ENCODE measurements at regions not wholly inside any gene's neighbourhood (a gene's known extent, or its start where the extent isn't known, plus 50 kb on each side); places are given as distances from the start of the nearest gene placed in this dataset.
"Not testable (repeated sequence)": the region's sequence is repeated elsewhere in the genome, so short reads cannot be mapped to it uniquely, and the experiment has no call there.

GRCh38 chr7:15845868-15846267, 159.4 kb upstream of the MEOX2 start:
- no peak for DNase-seq

GRCh38 chr7:15845461-15845860, 159.0 kb upstream of the MEOX2 start:
- no peak for DNase-seq

GRCh38 chr7:15839416-15840100, 153.1 kb upstream of the MEOX2 start:
- DNase-seq = no peak

GRCh38 chr7:15838265-15838664, 151.8 kb upstream of the MEOX2 start:
- DNase-seq = no peak

GRCh38 chr7:15837306-15837950, 150.9 kb upstream of the MEOX2 start:
- DNase-seq = no peak

GRCh38 chr7:15836651-15837050, 150.2 kb upstream of the MEOX2 start:
- no peak for DNase-seq

- DNase-seq = no peak
These were observed 149.6 kb upstream of the MEOX2 start for GRCh38 chr7:15836041-15836440.

- DNase-seq = no peak
These were observed 148.0 kb upstream of the MEOX2 start for GRCh38 chr7:15834446-15834845.

- DNase-seq = no peak
These were observed 146.5 kb upstream of the MEOX2 start for GRCh38 chr7:15832996-15833395.

- no peak for DNase-seq
These were observed 145.1 kb upstream of the MEOX2 start for GRCh38 chr7:15831606-15832005.

GRCh38 chr7:15829691-15830090, 143.2 kb upstream of the MEOX2 start:
- DNase-seq = no peak

GRCh38 chr7:15828881-15829280, 142.4 kb upstream of the MEOX2 start:
- no peak for DNase-seq

- no peak for DNase-seq
These were observed 135.3 kb upstream of the MEOX2 start for GRCh38 chr7:15821484-15822427.

GRCh38 chr7:15820319-15820718, 133.8 kb upstream of the MEOX2 start:
- DNase-seq = no peak

GRCh38 chr7:15816835-15817426, 130.4 kb upstream of the MEOX2 start:
- DNase-seq = no peak

GRCh38 chr7:15813448-15813847, 127.0 kb upstream of the MEOX2 start:
- DNase-seq = no peak

GRCh38 chr7:15810383-15810782, 123.9 kb upstream of the MEOX2 start:
- DNase-seq = not testable (repeated sequence)

- DNase-seq = not testable (repeated sequence)
These were observed 123.5 kb upstream of the MEOX2 start for GRCh38 chr7:15809936-15810335.

- DNase-seq = no peak
These were observed 119.4 kb upstream of the MEOX2 start for GRCh38 chr7:15805891-15806290.

- no peak for DNase-seq
These were observed 115.9 kb upstream of the MEOX2 start for GRCh38 chr7:15802425-15802824.

- no peak for DNase-seq
These were observed 115.1 kb upstream of the MEOX2 start for GRCh38 chr7:15801551-15801950.

GRCh38 chr7:15801041-15801440, 114.6 kb upstream of the MEOX2 start:
- DNase-seq = no peak

- no peak for DNase-seq
These were observed 111.6 kb upstream of the MEOX2 start for GRCh38 chr7:15798081-15798480.
